HL-60 (cell line): ENCODE measurements at regions not wholly inside any gene's neighbourhood (a gene's known extent, or its start where the extent isn't known, plus 50 kb on each side); places are given as distances from the start of the nearest gene placed in this dataset.

Source experiments
- DNase-seq, 2 experiments: peaks; one replicate each; pipeline ENCODE4 v3.0.0-alpha.2; 2010 to 2020; ENCODE audit warnings: low read depth in 1 of 2, low spot score in 1 of 2
- H3K27ac ChIP-seq: fragments of 250-450 bp; sonication (Bioruptor Pico); replicated peaks from 2 replicates; pipeline ENCODE4 v1.5.1; 2020; ENCODE audit warnings: mild to moderate bottlenecking, moderate library complexity
- H3K27me3 ChIP-seq: fragments of 250-450 bp; sonication (Bioruptor Pico); 2 replicates; pipeline ENCODE4 v1.5.1; 2021; ENCODE audit warnings: mild to moderate bottlenecking, moderate library complexity; ENCODE audit not compliant: insufficient read depth, poor library complexity, severe bottlenecking
- H3K4me3 ChIP-seq: replicated peaks from 2 replicates; pipeline ENCODE4 v1.5.1; 2011; ENCODE audit warnings: mild to moderate bottlenecking, control low read depth, low read length; ENCODE audit not compliant: insufficient read depth
- GABPA ChIP-seq: IDR thresholded peaks from 2 replicates; pipeline ENCODE4 v1.6.1; 2012; ENCODE audit warnings: low read depth
- POLR2AphosphoS5 ChIP-seq: IDR thresholded peaks from 2 replicates; pipeline ENCODE4 v1.6.1; 2012; ENCODE audit warnings: low read depth
- SPI1 ChIP-seq: IDR thresholded peaks from 2 replicates; pipeline ENCODE4 v1.6.1; 2012; ENCODE audit warnings: low read depth, mild to moderate bottlenecking, borderline replicate concordance
- TF ChIP-seq, protein P1 (sequence below): IDR thresholded peaks from 2 replicates; pipeline ENCODE4 v1.6.1; 2012; ENCODE audit warnings: low read depth; ENCODE audit not compliant: insufficient replicate concordance
- TF ChIP-seq, protein P2 (sequence below): IDR thresholded peaks from one replicate; pipeline ENCODE4 v1.5.1; 2011; ENCODE audit warnings: low read length, control low read depth, inconsistent platforms; ENCODE audit not compliant: insufficient read depth

DNA sequence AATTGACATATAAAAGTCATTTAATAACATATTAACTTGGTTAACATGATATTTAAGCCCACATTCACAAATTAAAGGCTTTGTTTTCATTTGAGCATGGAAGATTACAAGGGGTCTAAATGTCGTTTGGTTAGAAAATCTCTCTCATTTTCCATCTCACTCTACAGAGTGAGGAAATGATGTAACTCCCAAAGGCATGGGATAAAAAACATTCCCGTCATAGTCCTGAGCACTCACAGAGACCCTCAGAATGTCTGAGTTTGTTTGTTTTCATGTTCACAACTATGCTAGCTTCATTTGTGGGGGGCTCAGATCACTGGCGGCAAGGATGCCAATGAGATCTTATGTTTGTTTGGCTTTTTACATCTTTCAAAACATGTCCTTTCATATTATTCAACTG, 307.5 kb downstream of the TBC1D4 start:
- TF ChIP-seq, protein P1, sequence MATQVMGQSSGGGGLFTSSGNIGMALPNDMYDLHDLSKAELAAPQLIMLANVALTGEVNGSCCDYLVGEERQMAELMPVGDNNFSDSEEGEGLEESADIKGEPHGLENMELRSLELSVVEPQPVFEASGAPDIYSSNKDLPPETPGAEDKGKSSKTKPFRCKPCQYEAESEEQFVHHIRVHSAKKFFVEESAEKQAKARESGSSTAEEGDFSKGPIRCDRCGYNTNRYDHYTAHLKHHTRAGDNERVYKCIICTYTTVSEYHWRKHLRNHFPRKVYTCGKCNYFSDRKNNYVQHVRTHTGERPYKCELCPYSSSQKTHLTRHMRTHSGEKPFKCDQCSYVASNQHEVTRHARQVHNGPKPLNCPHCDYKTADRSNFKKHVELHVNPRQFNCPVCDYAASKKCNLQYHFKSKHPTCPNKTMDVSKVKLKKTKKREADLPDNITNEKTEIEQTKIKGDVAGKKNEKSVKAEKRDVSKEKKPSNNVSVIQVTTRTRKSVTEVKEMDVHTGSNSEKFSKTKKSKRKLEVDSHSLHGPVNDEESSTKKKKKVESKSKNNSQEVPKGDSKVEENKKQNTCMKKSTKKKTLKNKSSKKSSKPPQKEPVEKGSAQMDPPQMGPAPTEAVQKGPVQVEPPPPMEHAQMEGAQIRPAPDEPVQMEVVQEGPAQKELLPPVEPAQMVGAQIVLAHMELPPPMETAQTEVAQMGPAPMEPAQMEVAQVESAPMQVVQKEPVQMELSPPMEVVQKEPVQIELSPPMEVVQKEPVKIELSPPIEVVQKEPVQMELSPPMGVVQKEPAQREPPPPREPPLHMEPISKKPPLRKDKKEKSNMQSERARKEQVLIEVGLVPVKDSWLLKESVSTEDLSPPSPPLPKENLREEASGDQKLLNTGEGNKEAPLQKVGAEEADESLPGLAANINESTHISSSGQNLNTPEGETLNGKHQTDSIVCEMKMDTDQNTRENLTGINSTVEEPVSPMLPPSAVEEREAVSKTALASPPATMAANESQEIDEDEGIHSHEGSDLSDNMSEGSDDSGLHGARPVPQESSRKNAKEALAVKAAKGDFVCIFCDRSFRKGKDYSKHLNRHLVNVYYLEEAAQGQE, result no peak
- TF ChIP-seq GABPA (no peak), POLR2AphosphoS5 (no peak)
- no peak for DNase-seq
- no peaks in the 10 kb centered on the region for H3K27me3 ChIP-seq
- no peak overlapping the region for H3K27ac ChIP-seq
- no peak overlapping the region for H3K4me3 ChIP-seq

DNA sequence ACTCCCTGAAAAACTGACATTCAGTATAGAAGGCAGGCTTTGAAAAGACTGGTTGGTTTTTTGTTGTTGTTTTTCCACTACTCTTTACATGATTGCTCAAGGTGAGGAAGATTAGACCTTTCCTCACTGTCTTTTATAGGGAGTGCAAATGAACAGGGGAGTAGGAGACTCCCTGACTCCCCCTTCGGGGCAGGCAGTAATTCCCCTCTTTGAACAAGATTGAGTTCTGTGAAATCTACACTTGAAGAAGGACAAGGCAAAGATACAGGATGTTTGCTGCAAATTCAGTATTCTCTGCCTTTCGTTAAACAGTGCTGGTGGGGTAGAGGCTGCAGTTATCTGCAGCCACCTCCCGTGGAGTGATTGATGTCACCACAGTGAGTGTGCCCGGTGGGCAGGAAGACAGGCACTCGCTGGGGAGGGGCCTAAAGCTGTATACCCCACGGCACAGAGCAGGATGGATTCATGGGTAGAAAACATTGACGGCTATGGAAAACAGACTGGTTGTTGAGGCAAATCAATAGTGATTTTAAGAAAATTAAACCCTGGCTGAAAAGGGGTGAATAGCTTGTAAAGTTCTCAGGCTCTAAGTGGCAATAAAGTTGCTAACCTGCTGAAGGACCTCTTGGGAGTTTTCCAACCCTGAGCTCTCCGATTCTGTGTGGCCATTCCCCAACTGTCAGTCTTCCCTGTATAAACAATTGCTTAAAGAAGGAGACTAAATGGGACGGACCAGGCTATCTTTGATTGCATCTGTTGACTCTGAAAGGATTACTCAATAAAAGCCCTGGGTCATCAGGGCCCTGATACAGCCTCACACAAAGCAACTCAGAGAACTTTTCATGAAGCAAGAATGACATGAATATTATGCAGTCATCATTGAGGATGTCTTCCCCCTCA, 308.3 kb downstream of the TBC1D4 start:
- Histone ChIP-seq H3K4me3 (no peak overlapping the region), H3K27me3 (no peaks in the 10 kb centered on the region), H3K27ac (no peak overlapping the region)
- no peak for DNase-seq
- TF ChIP-seq SPI1 (no peak), POLR2AphosphoS5 (no peak), GABPA (no peak)
- TF ChIP-seq, protein P1, result no peak
- TF ChIP-seq, protein P2, sequence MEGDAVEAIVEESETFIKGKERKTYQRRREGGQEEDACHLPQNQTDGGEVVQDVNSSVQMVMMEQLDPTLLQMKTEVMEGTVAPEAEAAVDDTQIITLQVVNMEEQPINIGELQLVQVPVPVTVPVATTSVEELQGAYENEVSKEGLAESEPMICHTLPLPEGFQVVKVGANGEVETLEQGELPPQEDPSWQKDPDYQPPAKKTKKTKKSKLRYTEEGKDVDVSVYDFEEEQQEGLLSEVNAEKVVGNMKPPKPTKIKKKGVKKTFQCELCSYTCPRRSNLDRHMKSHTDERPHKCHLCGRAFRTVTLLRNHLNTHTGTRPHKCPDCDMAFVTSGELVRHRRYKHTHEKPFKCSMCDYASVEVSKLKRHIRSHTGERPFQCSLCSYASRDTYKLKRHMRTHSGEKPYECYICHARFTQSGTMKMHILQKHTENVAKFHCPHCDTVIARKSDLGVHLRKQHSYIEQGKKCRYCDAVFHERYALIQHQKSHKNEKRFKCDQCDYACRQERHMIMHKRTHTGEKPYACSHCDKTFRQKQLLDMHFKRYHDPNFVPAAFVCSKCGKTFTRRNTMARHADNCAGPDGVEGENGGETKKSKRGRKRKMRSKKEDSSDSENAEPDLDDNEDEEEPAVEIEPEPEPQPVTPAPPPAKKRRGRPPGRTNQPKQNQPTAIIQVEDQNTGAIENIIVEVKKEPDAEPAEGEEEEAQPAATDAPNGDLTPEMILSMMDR, result no peak

DNA sequence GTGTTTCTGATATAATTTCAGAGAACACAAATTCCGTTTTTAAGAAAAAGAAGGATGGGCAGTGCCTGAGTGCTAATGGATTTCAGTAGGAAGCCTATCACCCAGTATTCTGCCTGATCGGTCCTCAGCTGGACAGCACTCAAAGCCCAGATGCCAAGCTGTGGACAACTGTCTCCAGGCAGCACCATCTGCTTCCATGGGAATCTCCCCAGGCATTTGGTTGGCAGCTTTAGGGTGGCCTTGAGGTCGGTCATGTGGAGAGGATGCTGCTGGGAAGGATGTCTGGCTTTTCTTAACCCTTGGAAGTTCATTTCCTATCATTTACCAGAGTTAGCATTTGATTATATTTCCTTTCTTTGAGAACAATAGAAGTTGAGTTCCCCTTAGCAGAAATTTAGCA, 311.7 kb downstream of the TBC1D4 start:
- Histone ChIP-seq H3K27me3 (no peaks in the 10 kb centered on the region), H3K4me3 (no peak overlapping the region), H3K27ac (no peak overlapping the region)
- TF ChIP-seq POLR2AphosphoS5 (no peak), GABPA (no peak), SPI1 (no peak)
- TF ChIP-seq, protein P2, result no peak
- TF ChIP-seq, protein P1, result no peak
- DNase-seq, result no peak
